ENCODE measurements at regions not wholly inside any gene's neighbourhood (a gene's known extent, or its start where the extent isn't known, plus 50 kb on each side); places are given as distances from the start of the nearest gene placed in this dataset.
"Not testable (repeated sequence)": the region's sequence is repeated elsewhere in the genome, so short reads cannot be mapped to it uniquely, and the experiment has no call there.

- Histone ChIP-seq H3K27me3 (ENCODE audit: control insufficient read depth in 1 of 2, insufficient read depth in 2 of 2, low read length in 2 of 2) (peaks cover 0 to 5% of the 10 kb centered on the region in 2 donors), H3K27ac (ENCODE audit: low read depth in 2 of 2, low read length in 1 of 2) (no peak overlapping the region), H3K9me3 (ENCODE audit: control insufficient read depth in 2 of 2, insufficient read depth in 1 of 2, low read depth in 1 of 2, low read length in 1 of 2) (no peaks in the 10 kb centered on the region), H3K4me3 (ENCODE audit: low read depth in 1 of 2, low read length in 2 of 2) (no peak overlapping the region), H3K4me1 (ENCODE audit: control insufficient read depth in 2 of 2, insufficient read depth in 2 of 2, low read length in 1 of 2) (no peaks in the 10 kb centered on the region), H3K36me3 (ENCODE audit: control insufficient read depth in 2 of 2, insufficient read depth in 2 of 2, low read length in 1 of 2) (no peaks in the 10 kb centered on the region)
- WGBS, 2 donors, result 76 to 92% methylated on average over 1 of the region's 1 CpG
Observed at GRCh38 chr11:112532506-112532905, 271.8 kb upstream of the PLET1 start.

- Histone ChIP-seq H3K4me1 (ENCODE audit: control insufficient read depth in 2 of 2, insufficient read depth in 2 of 2, low read length in 1 of 2) (no peaks in the 10 kb centered on the region), H3K27me3 (ENCODE audit: control insufficient read depth in 1 of 2, insufficient read depth in 2 of 2, low read length in 2 of 2) (peaks cover 0 to 2% of the 10 kb centered on the region in 2 donors), H3K27ac (ENCODE audit: low read depth in 2 of 2, low read length in 1 of 2) (no peak overlapping the region), H3K4me3 (ENCODE audit: low read depth in 1 of 2, low read length in 2 of 2) (no peak overlapping the region), H3K9me3 (ENCODE audit: control insufficient read depth in 2 of 2, insufficient read depth in 1 of 2, low read depth in 1 of 2, low read length in 1 of 2) (no peaks in the 10 kb centered on the region), H3K36me3 (ENCODE audit: control insufficient read depth in 2 of 2, insufficient read depth in 2 of 2, low read length in 1 of 2) (no peaks in the 10 kb centered on the region)
Observed at GRCh38 chr11:112533682-112534081, 273.0 kb upstream of the PLET1 start.

GRCh38 chr11:112534208-112534607 is 273.5 kb upstream of the PLET1 start:
- Histone ChIP-seq H3K36me3 (ENCODE audit: control insufficient read depth in 2 of 2, insufficient read depth in 2 of 2, low read length in 1 of 2) (no peaks in the 10 kb centered on the region), H3K27me3 (ENCODE audit: control insufficient read depth in 1 of 2, insufficient read depth in 2 of 2, low read length in 2 of 2) (peaks cover 0 to 2% of the 10 kb centered on the region in 2 donors), H3K4me3 (ENCODE audit: low read depth in 1 of 2, low read length in 2 of 2) (no peak overlapping the region), H3K4me1 (ENCODE audit: control insufficient read depth in 2 of 2, insufficient read depth in 2 of 2, low read length in 1 of 2) (no peaks in the 10 kb centered on the region), H3K27ac (ENCODE audit: low read depth in 2 of 2, low read length in 1 of 2) (no peak overlapping the region), H3K9me3 (ENCODE audit: control insufficient read depth in 2 of 2, insufficient read depth in 1 of 2, low read depth in 1 of 2, low read length in 1 of 2) (no peaks in the 10 kb centered on the region)
- 83 to 90% methylated on average over 2 of the region's 2 CpGs for WGBS, 2 donors

GRCh38 chr11:112537026-112537425 is 276.4 kb upstream of the PLET1 start:
- H3K4me1 ChIP-seq (ENCODE audit: control insufficient read depth in 2 of 2, insufficient read depth in 2 of 2, low read length in 1 of 2), result no peaks in the 10 kb centered on the region
- H3K27ac ChIP-seq (ENCODE audit: low read depth in 2 of 2, low read length in 1 of 2), result no peak overlapping the region
- WGBS, 2 donors, result 73 to 79% methylated on average over 1 of the region's 1 CpG
- H3K4me3 ChIP-seq (ENCODE audit: low read depth in 1 of 2, low read length in 2 of 2), result no peak overlapping the region
- H3K9me3 ChIP-seq (ENCODE audit: control insufficient read depth in 2 of 2, insufficient read depth in 1 of 2, low read depth in 1 of 2, low read length in 1 of 2), result no peaks in the 10 kb centered on the region
- H3K36me3 ChIP-seq (ENCODE audit: control insufficient read depth in 2 of 2, insufficient read depth in 2 of 2, low read length in 1 of 2), result no peaks in the 10 kb centered on the region
- peaks cover 0 to 2% of the 10 kb centered on the region in 2 donors for H3K27me3 ChIP-seq (ENCODE audit: control insufficient read depth in 1 of 2, insufficient read depth in 2 of 2, low read length in 2 of 2)

GRCh38 chr11:112537846-112538330 is 277.2 kb upstream of the PLET1 start:
- Histone ChIP-seq H3K27me3 (ENCODE audit: control insufficient read depth in 1 of 2, insufficient read depth in 2 of 2, low read length in 2 of 2) (peaks cover 0 to 2% of the 10 kb centered on the region in 2 donors), H3K36me3 (ENCODE audit: control insufficient read depth in 2 of 2, insufficient read depth in 2 of 2, low read length in 1 of 2) (no peaks in the 10 kb centered on the region)

GRCh38 chr11:112538534-112539280 is 278.0 kb upstream of the PLET1 start:
- H3K4me3 ChIP-seq (ENCODE audit: low read depth in 1 of 2, low read length in 2 of 2), result no peak overlapping the region
- H3K9me3 ChIP-seq (ENCODE audit: control insufficient read depth in 2 of 2, insufficient read depth in 1 of 2, low read depth in 1 of 2, low read length in 1 of 2), result no peaks in the 10 kb centered on the region
- H3K27me3 ChIP-seq (ENCODE audit: control insufficient read depth in 1 of 2, insufficient read depth in 2 of 2, low read length in 2 of 2), result peaks cover 0 to 2% of the 10 kb centered on the region in 2 donors
- H3K27ac ChIP-seq (ENCODE audit: low read depth in 2 of 2, low read length in 1 of 2), result no peak overlapping the region
- H3K36me3 ChIP-seq (ENCODE audit: control insufficient read depth in 2 of 2, insufficient read depth in 2 of 2, low read length in 1 of 2), result no peaks in the 10 kb centered on the region
- WGBS, 2 donors, result 68 to 72% methylated on average over 7 of the region's 7 CpGs
- no peaks in the 10 kb centered on the region for H3K4me1 ChIP-seq (ENCODE audit: control insufficient read depth in 2 of 2, insufficient read depth in 2 of 2, low read length in 1 of 2)

More at GRCh38 chr11:112537846-112538330, 277.2 kb upstream of the PLET1 start:
- Histone ChIP-seq H3K4me1 (ENCODE audit: control insufficient read depth in 2 of 2, insufficient read depth in 2 of 2, low read length in 1 of 2) (no peaks in the 10 kb centered on the region), H3K4me3 (ENCODE audit: low read depth in 1 of 2, low read length in 2 of 2) (no peak overlapping the region), H3K9me3 (ENCODE audit: control insufficient read depth in 2 of 2, insufficient read depth in 1 of 2, low read depth in 1 of 2, low read length in 1 of 2) (no peaks in the 10 kb centered on the region), H3K27ac (ENCODE audit: low read depth in 2 of 2, low read length in 1 of 2) (no peak overlapping the region)

- H3K27ac ChIP-seq (ENCODE audit: low read depth in 2 of 2, low read length in 1 of 2); H3K36me3 ChIP-seq (ENCODE audit: control insufficient read depth in 2 of 2, insufficient read depth in 2 of 2, low read length in 1 of 2); H3K9me3 ChIP-seq (ENCODE audit: control insufficient read depth in 2 of 2, insufficient read depth in 1 of 2, low read depth in 1 of 2, low read length in 1 of 2); H3K4me3 ChIP-seq (ENCODE audit: low read depth in 1 of 2, low read length in 2 of 2); H3K4me1 ChIP-seq (ENCODE audit: control insufficient read depth in 2 of 2, insufficient read depth in 2 of 2, low read length in 1 of 2); H3K27me3 ChIP-seq (ENCODE audit: control insufficient read depth in 1 of 2, insufficient read depth in 2 of 2, low read length in 2 of 2): not testable (repeated sequence)
- WGBS, 2 donors, result 50 to 57% methylated on average over 1 of the region's 1 CpG
Observed at GRCh38 chr11:112539281-112539555, 278.6 kb upstream of the PLET1 start.

GRCh38 chr11:112539741-112540140 is 279.1 kb upstream of the PLET1 start:
- no peaks in the 10 kb centered on the region for H3K9me3 ChIP-seq (ENCODE audit: control insufficient read depth in 2 of 2, insufficient read depth in 1 of 2, low read depth in 1 of 2, low read length in 1 of 2)
- peaks cover 0 to 2% of the 10 kb centered on the region in 2 donors for H3K27me3 ChIP-seq (ENCODE audit: control insufficient read depth in 1 of 2, insufficient read depth in 2 of 2, low read length in 2 of 2)
- no peaks in the 10 kb centered on the region for H3K36me3 ChIP-seq (ENCODE audit: control insufficient read depth in 2 of 2, insufficient read depth in 2 of 2, low read length in 1 of 2)
- 81 to 87% methylated on average over 6 of the region's 6 CpGs for WGBS, 2 donors
- no peak overlapping the region for H3K27ac ChIP-seq (ENCODE audit: low read depth in 2 of 2, low read length in 1 of 2)
- H3K4me3 ChIP-seq (ENCODE audit: low read depth in 1 of 2, low read length in 2 of 2), result no peak overlapping the region
- no peaks in the 10 kb centered on the region for H3K4me1 ChIP-seq (ENCODE audit: control insufficient read depth in 2 of 2, insufficient read depth in 2 of 2, low read length in 1 of 2)

GRCh38 chr11:112540261-112540660 is 279.6 kb upstream of the PLET1 start:
- H3K4me1 ChIP-seq (ENCODE audit: control insufficient read depth in 2 of 2, insufficient read depth in 2 of 2, low read length in 1 of 2), result no peaks in the 10 kb centered on the region
- no peaks in the 10 kb centered on the region for H3K36me3 ChIP-seq (ENCODE audit: control insufficient read depth in 2 of 2, insufficient read depth in 2 of 2, low read length in 1 of 2)
- H3K27me3 ChIP-seq (ENCODE audit: control insufficient read depth in 1 of 2, insufficient read depth in 2 of 2, low read length in 2 of 2), result peaks cover 0 to 2% of the 10 kb centered on the region in 2 donors
- no peaks in the 10 kb centered on the region for H3K9me3 ChIP-seq (ENCODE audit: control insufficient read depth in 2 of 2, insufficient read depth in 1 of 2, low read depth in 1 of 2, low read length in 1 of 2)
- no peak overlapping the region for H3K4me3 ChIP-seq (ENCODE audit: low read depth in 1 of 2, low read length in 2 of 2)
- H3K27ac ChIP-seq (ENCODE audit: low read depth in 2 of 2, low read length in 1 of 2), result no peak overlapping the region
- 77 to 90% methylated on average over 2 of the region's 2 CpGs for WGBS, 2 donors

Measured in esophagus (tissue), 2 donors.